ENCODE measurements at regions not wholly inside any gene's neighbourhood (a gene's known extent, or its start where the extent isn't known, plus 50 kb on each side); places are given as distances from the start of the nearest gene placed in this dataset.

DNA sequence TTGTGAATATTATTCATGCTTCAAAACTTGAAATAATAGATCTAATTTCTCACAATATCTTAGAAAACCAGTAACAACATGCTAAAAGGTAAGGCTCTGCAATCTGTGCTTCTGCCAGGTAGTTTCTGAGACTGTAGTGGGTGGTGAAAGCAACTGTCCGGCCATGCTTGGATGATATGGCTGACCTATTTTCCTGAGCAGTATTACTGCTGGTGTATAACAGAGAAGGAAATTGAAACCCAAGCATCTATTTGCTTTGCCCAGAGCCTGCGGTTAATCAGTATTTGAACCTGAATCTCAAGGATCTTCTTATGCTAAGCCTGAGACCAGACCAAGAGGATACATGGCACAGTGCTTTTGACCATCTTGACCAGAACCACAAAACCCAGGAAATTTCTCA lies 563.8 kb downstream of the COL12A1 start:
- Histone ChIP-seq H3K4me3 (no peak overlapping the region), H3K9me3 (no peaks in the 10 kb centered on the region), H3K27me3 (replicated peaks; ENCODE audit: insufficient read depth) (no peaks in the 10 kb centered on the region), H3K27ac (no peak overlapping the region), H3K4me1 (ENCODE audit: control insufficient read depth in 1 of 2, low read depth in 2 of 2) (peaks cover 2 to 12% of the 10 kb centered on the region in 2 donors), H3K36me3 (no peaks in the 10 kb centered on the region)
- DNase-seq (ENCODE audit: low spot score): no peak
- TF ChIP-seq, protein P1, sequence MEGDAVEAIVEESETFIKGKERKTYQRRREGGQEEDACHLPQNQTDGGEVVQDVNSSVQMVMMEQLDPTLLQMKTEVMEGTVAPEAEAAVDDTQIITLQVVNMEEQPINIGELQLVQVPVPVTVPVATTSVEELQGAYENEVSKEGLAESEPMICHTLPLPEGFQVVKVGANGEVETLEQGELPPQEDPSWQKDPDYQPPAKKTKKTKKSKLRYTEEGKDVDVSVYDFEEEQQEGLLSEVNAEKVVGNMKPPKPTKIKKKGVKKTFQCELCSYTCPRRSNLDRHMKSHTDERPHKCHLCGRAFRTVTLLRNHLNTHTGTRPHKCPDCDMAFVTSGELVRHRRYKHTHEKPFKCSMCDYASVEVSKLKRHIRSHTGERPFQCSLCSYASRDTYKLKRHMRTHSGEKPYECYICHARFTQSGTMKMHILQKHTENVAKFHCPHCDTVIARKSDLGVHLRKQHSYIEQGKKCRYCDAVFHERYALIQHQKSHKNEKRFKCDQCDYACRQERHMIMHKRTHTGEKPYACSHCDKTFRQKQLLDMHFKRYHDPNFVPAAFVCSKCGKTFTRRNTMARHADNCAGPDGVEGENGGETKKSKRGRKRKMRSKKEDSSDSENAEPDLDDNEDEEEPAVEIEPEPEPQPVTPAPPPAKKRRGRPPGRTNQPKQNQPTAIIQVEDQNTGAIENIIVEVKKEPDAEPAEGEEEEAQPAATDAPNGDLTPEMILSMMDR (IDR thresholded peaks at IDR 0.05): no peak
- no peak for ATAC-seq (ENCODE audit: insufficient number of reproducible peaks, low FRiP score, low read depth)

DNA sequence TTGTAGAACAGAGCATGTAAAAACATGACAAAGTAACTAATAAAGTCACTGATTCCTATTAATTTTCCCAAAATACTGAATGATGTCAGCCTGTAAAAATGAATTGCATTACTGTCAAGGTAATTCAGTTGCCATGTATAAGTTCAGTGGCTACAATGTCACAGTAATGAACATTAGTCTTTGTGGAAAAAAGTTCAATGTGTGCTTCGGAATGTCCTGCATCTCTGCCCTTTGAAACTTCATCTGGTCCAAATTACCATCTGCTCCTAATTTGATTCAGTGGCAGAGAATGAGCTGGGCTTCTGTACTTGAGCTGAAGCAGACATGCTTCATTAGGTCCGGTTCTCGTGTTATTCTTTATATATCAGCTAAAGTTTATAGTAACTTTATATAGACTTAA lies 567.4 kb downstream of the COL12A1 start:
- TF ChIP-seq, protein P1 (IDR thresholded peaks at IDR 0.05): no peak
- H3K4me3 ChIP-seq: no peak overlapping the region
- H3K36me3 ChIP-seq: no peaks in the 10 kb centered on the region
- peaks cover 2 to 12% of the 10 kb centered on the region in 2 donors for H3K4me1 ChIP-seq (ENCODE audit: control insufficient read depth in 1 of 2, low read depth in 2 of 2)
- no peaks in the 10 kb centered on the region for H3K27me3 ChIP-seq (replicated peaks; ENCODE audit: insufficient read depth)
- DNase-seq (ENCODE audit: low spot score) (no peak), ATAC-seq (ENCODE audit: insufficient number of reproducible peaks, low FRiP score, low read depth) (no peak)
- H3K9me3 ChIP-seq: no peaks in the 10 kb centered on the region
- no peak overlapping the region for H3K27ac ChIP-seq

DNA sequence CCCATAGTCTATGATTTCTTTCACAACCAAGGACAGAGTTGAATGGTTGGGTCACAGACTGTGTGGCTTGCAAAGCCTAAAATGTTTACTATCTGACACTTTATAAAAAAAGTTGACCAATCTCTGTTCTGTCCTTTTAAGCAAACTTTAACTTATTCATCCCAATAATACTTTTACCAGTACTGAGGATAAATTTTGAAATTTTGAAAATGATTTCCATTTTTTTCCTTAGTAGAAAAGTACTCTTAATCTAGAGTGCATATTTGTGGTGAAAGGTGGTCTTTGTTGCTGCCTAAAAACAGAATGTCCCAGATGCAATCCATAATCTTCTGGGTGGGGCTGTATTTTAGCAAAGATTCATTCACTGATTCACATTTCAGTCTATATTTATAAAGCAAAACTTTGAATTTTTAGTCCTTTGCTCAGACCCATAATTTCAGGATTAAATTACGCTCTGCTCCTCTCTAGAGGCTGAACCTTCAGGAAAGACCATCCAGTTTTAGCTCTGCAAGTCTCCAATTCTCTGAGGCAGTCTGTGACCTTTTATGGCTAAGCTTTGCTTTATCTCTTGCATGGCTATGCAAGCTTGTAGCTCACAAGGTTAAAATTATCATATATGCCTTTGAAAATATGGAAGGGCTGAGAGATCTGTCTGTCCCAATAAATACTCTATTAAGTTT lies 573.5 kb downstream of the COL12A1 start:
- TF ChIP-seq, protein P1 (IDR thresholded peaks at IDR 0.05): no peak
- no peak overlapping the region for H3K27ac ChIP-seq
- no peaks in the 10 kb centered on the region for H3K4me1 ChIP-seq (ENCODE audit: control insufficient read depth in 1 of 2, low read depth in 2 of 2)
- H3K27me3 ChIP-seq (replicated peaks; ENCODE audit: insufficient read depth): no peaks in the 10 kb centered on the region
- no peak for ATAC-seq (ENCODE audit: insufficient number of reproducible peaks, low FRiP score, low read depth)
- no peak for DNase-seq (ENCODE audit: low spot score)
- H3K36me3 ChIP-seq: no peaks in the 10 kb centered on the region
- H3K4me3 ChIP-seq: no peak overlapping the region
- no peaks in the 10 kb centered on the region for H3K9me3 ChIP-seq

DNA sequence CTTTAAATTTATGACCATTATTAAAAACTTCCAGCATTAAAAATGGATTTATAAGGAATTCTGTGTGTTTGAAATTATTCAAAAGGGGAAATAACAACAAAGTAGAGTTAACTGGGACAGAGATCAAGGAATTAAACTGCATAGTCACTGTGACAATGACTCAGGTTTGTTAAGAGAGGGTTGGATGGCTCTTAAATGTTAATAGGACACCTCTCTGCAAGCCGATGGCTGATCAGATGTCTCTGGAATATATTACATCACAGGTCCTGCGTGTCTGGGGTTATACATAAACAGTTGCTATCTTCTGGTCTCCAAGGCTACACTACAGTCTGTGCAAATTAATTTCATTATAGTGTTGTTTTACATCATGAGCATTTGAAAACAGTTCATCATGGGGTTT lies 574.3 kb downstream of the COL12A1 start:
- no peak for ATAC-seq (ENCODE audit: insufficient number of reproducible peaks, low FRiP score, low read depth)
- no peak overlapping the region for H3K4me3 ChIP-seq
- H3K27me3 ChIP-seq (replicated peaks; ENCODE audit: insufficient read depth): no peaks in the 10 kb centered on the region
- no peaks in the 10 kb centered on the region for H3K9me3 ChIP-seq
- no peak for DNase-seq (ENCODE audit: low spot score)
- H3K36me3 ChIP-seq: no peaks in the 10 kb centered on the region
- TF ChIP-seq, protein P1 (IDR thresholded peaks at IDR 0.05): no peak
- no peak overlapping the region for H3K27ac ChIP-seq
- H3K4me1 ChIP-seq (ENCODE audit: control insufficient read depth in 1 of 2, low read depth in 2 of 2): no peaks in the 10 kb centered on the region

DNA sequence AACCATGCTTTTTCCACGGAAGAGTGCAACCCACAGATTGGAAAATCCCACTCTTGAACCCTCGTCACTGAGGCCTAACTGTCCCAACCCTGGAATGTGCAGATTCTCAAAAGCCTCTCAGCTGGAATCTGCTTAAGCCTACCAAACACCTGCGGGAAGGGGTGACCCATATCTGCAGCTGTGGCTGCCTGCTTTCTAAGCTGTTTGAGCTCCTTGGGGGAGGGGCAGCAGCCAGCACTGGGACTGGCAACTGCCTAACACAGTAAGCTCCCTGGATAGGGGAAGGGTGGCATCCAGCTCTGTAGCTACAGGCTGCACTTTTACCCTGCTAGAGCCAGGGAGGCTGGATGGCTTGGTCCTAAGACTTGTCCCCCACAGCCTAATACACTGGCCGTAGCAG lies 579.6 kb downstream of the COL12A1 start:
- no peaks in the 10 kb centered on the region for H3K4me1 ChIP-seq (ENCODE audit: control insufficient read depth in 1 of 2, low read depth in 2 of 2)
- H3K4me3 ChIP-seq: no peak overlapping the region
- H3K36me3 ChIP-seq: no peaks in the 10 kb centered on the region
- H3K27me3 ChIP-seq (replicated peaks; ENCODE audit: insufficient read depth): no peaks in the 10 kb centered on the region
- no peak for DNase-seq (ENCODE audit: low spot score)
- peaks cover 4% of the 10 kb centered on the region for H3K9me3 ChIP-seq
- no peak for ATAC-seq (ENCODE audit: insufficient number of reproducible peaks, low FRiP score, low read depth)
- H3K27ac ChIP-seq: no peak overlapping the region
- TF ChIP-seq, protein P1 (IDR thresholded peaks at IDR 0.05): no peak

All from thoracic aorta (tissue), 2 donors.